Effector memory CD8-positive, alpha-beta T cell (primary cell): ENCODE measurements at regions not wholly inside any gene's neighbourhood (a gene's known extent, or its start where the extent isn't known, plus 50 kb on each side); places are given as distances from the start of the nearest gene placed in this dataset.
"Not testable (repeated sequence)": the region's sequence is repeated elsewhere in the genome, so short reads cannot be mapped to it uniquely, and the experiment has no call there.

Experiments used
- ATAC-seq: fragments of 150-1000 bp; cut with Tn5 transposase; replicated peaks from 2 replicates; pipeline ENCODE4 v1.10.0; 2021; ENCODE audit warnings: mild to moderate bottlenecking, moderate library complexity
- DNase-seq, 3 experiments: peaks; one replicate each; pipeline ENCODE4 v3.0.0; 2021
- H3K27ac Mint-ChIP-seq, 2 donors: one replicate each; pipeline ENCODE4 v1.8.0; 2022; ENCODE audit warnings: mild to moderate bottlenecking in 2 of 2, mixed read lengths in 2 of 2, moderate library complexity in 2 of 2
- H3K27me3 Mint-ChIP-seq, 2 donors: one replicate each; pipeline ENCODE4 v1.8.0; 2022; ENCODE audit warnings: mixed read lengths in 2 of 2
- H3K36me3 Mint-ChIP-seq: one replicate; pipeline ENCODE4 v1.8.0; 2022; ENCODE audit warnings: mild to moderate bottlenecking, moderate library complexity, mixed read lengths; ENCODE audit not compliant: insufficient read depth
- H3K4me1 Mint-ChIP-seq, 2 donors: one replicate each; pipeline ENCODE4 v1.8.0; 2022; ENCODE audit warnings: low read depth in 2 of 2, mixed read lengths in 2 of 2
- H3K4me3 Mint-ChIP-seq, 2 donors: one replicate each; pipeline ENCODE4 v1.8.0; 2022; ENCODE audit warnings: mild to moderate bottlenecking in 2 of 2, mixed read lengths in 2 of 2, moderate library complexity in 2 of 2
- H3K9me3 Mint-ChIP-seq, 2 donors: one replicate each; pipeline ENCODE4 v1.8.0; 2022; ENCODE audit warnings: mixed read lengths in 2 of 2

DNA sequence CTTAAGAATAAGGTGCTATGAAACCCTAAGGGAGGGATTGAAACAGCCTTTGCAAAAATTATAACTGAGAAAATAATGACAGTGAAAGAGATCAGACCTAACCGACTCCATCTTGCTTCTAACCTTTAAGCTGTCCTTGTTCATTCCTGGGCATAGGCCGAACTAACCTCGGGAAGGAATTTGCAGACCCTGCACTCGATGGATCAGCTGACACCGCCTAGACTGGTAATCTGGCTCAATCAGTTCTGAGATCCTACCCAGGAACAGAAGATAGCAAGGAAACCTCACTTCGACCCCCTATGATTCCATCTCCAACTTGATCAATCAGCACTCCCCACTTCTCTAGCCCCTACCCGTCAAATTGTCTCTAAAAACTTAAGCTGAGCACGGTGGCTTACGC lies 66.6 kb upstream of the GOLGA6L6 start:
- H3K27me3 Mint-ChIP-seq, H3K4me3 Mint-ChIP-seq, H3K9me3 Mint-ChIP-seq, H3K27ac Mint-ChIP-seq, ATAC-seq, H3K36me3 Mint-ChIP-seq, H3K4me1 Mint-ChIP-seq, DNase-seq: not testable (repeated sequence)

DNA sequence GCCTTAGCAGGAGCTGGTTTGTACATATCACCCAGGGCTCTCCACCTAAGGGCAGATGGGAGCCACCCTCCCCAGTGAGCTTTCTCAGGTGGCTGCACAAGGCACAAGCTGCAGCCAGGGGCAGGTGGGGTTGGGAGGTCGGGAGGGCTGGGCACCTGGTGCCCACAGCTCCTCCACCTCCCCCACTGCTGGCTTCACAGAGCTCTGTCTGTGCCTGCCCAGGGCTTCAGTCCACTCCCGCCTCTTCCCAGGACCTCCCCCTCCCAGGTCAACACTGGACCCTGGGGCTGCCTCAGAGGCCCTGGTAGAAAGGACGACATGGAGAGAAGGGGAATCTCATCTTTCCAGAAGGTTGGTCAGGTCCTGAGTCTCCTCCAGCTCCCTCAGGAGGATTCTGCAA lies 55.6 kb upstream of the GOLGA6L6 start:
- not testable (repeated sequence) for H3K27me3 Mint-ChIP-seq, H3K4me1 Mint-ChIP-seq, H3K4me3 Mint-ChIP-seq, ATAC-seq, H3K9me3 Mint-ChIP-seq, H3K27ac Mint-ChIP-seq, DNase-seq, H3K36me3 Mint-ChIP-seq

DNA sequence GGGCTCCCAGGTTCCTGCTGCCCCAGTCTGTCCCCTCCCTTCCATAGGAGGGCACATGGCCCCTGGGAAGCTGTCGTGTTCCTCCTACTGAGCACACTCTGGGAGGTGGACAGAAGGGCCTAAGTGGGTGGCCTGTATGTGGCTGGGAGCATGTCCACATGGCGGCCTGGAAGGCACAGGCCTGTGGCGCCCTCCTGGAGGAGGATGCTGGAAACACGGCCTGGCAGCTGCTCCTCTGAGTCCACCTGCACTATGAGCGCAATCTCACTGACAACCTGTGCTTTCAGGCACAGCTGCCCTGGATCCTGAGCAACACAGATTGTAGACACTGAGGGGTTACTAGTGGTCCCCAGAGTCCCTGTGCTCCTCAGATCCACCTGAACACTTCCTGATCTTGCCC lies 52.6 kb upstream of the GOLGA6L6 start:
- not testable (repeated sequence) for DNase-seq, H3K9me3 Mint-ChIP-seq, H3K4me3 Mint-ChIP-seq, H3K27me3 Mint-ChIP-seq, H3K4me1 Mint-ChIP-seq, H3K27ac Mint-ChIP-seq, H3K36me3 Mint-ChIP-seq, ATAC-seq

DNA sequence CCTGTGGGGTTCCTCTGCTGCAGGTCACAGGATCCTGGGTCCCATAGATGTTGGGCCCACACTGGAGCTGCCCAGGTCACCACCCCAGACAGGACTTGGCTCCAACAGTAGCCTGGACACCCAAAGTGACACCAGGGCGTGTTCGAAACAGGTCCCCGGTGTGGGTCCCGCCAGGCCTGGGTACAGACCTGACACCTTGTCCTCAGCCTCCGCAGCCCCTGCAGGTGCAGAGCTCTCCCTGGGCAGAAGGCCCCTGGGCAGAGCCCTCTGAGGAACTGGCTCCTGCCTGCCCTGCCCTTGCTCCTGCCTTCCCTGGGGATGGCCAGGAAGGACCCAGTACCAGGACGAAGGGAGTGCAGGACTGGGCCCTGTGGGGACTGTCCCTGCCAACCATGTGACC lies 50.3 kb upstream of the GOLGA6L6 start:
- not testable (repeated sequence) for DNase-seq, H3K4me3 Mint-ChIP-seq, H3K36me3 Mint-ChIP-seq, H3K27me3 Mint-ChIP-seq, ATAC-seq, H3K4me1 Mint-ChIP-seq, H3K9me3 Mint-ChIP-seq, H3K27ac Mint-ChIP-seq
